ENCODE measurements at regions not wholly inside any gene's neighbourhood (a gene's known extent, or its start where the extent isn't known, plus 50 kb on each side); places are given as distances from the start of the nearest gene placed in this dataset.

- DNase-seq: no peak
Observed at GRCh38 chr18:27491772-27492171, 306.7 kb upstream of the CHST9 start.

GRCh38 chr18:27483276-27483675, 298.2 kb upstream of the CHST9 start:
- H3K9me3 Mint-ChIP-seq: no peaks in the 10 kb centered on the region
- H3K4me3 Mint-ChIP-seq: no peak overlapping the region
- H3K36me3 Mint-ChIP-seq (ENCODE audit: low read depth): no peaks in the 10 kb centered on the region
- peak overlapping the region; percentile 87 for H3K27ac Mint-ChIP-seq
- H3K27me3 Mint-ChIP-seq (ENCODE audit: low read depth, poor library complexity): no peaks in the 10 kb centered on the region
- no peak for DNase-seq
- peaks cover 13% of the 10 kb centered on the region for H3K4me1 Mint-ChIP-seq
- no peak for TF ChIP-seq CTCF (IDR thresholded peaks at IDR 0.05)

More at GRCh38 chr18:27491772-27492171, 306.7 kb upstream of the CHST9 start:
- H3K27ac Mint-ChIP-seq: peak overlapping the region; percentile 30
- H3K27me3 Mint-ChIP-seq (ENCODE audit: low read depth, poor library complexity): no peaks in the 10 kb centered on the region
- no peaks in the 10 kb centered on the region for H3K4me1 Mint-ChIP-seq
- H3K36me3 Mint-ChIP-seq (ENCODE audit: low read depth): no peaks in the 10 kb centered on the region
- H3K4me3 Mint-ChIP-seq: no peak overlapping the region
- H3K9me3 Mint-ChIP-seq: no peaks in the 10 kb centered on the region
- no peak for TF ChIP-seq CTCF (IDR thresholded peaks at IDR 0.05)

GRCh38 chr18:27478459-27478858, 293.4 kb upstream of the CHST9 start:
- Mint-ChIP-seq H3K4me1 (peaks cover 10% of the 10 kb centered on the region), H3K9me3 (no peaks in the 10 kb centered on the region), H3K27ac (no peak overlapping the region), H3K27me3 (ENCODE audit: low read depth, poor library complexity) (no peaks in the 10 kb centered on the region), H3K4me3 (no peak overlapping the region), H3K36me3 (ENCODE audit: low read depth) (no peaks in the 10 kb centered on the region)
- TF ChIP-seq CTCF (IDR thresholded peaks at IDR 0.05): no peak
- no peak for DNase-seq

DNA sequence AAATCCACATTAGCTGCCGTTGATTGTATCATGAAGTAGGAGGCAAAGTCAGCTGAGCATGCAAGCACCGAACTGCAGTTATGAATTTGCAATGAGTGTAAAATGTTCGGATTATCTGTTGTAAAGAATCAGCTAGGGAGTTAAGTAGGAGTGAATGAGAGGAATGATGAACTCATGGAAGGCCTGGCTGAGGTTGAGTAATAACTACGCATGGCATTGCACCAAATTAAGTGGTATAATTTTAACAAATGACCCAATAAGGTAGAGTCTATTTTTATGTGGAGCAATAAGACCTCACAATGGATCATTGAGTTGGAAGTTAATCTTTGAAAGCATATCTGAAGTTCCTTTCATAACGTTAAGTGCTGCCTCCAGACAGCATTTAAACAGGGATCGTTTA, 288.2 kb upstream of the CHST9 start:
- Mint-ChIP-seq H3K9me3 (no peaks in the 10 kb centered on the region), H3K27me3 (ENCODE audit: low read depth, poor library complexity) (no peaks in the 10 kb centered on the region), H3K36me3 (ENCODE audit: low read depth) (no peaks in the 10 kb centered on the region), H3K27ac (no peak overlapping the region), H3K4me1 (no peaks in the 10 kb centered on the region), H3K4me3 (no peak overlapping the region)
- DNase-seq: no peak
- no peak for TF ChIP-seq CTCF (IDR thresholded peaks at IDR 0.05)

DNA sequence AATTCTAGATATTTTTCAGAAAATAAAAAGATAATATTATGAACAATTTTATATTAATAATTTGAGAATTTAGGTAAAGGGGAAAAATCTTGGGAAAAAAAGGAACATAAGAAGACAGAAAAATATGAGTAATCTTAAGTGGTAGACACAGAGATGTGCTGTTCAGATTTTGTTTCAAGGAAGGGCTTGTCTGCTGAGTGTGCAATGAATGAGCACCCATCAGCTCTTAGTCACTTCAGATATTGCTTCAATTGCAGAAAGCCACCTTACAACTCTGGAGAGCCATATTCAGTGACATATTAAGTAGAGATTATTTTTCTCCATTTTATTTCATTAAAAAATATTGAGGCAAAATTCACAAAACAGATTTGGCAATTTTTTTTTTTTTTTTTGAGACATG, 282.0 kb upstream of the CHST9 start:
- no peak for TF ChIP-seq CTCF (IDR thresholded peaks at IDR 0.05)
- H3K9me3 Mint-ChIP-seq: no peaks in the 10 kb centered on the region
- H3K27me3 Mint-ChIP-seq (ENCODE audit: low read depth, poor library complexity): no peaks in the 10 kb centered on the region
- H3K4me1 Mint-ChIP-seq: no peaks in the 10 kb centered on the region
- no peak overlapping the region for H3K27ac Mint-ChIP-seq
- no peak overlapping the region for H3K4me3 Mint-ChIP-seq
- H3K36me3 Mint-ChIP-seq (ENCODE audit: low read depth): no peaks in the 10 kb centered on the region
- DNase-seq: no peak

- TF ChIP-seq CTCF (IDR thresholded peaks at IDR 0.05): no peak
- no peaks in the 10 kb centered on the region for H3K9me3 Mint-ChIP-seq
- H3K4me1 Mint-ChIP-seq: no peaks in the 10 kb centered on the region
- H3K36me3 Mint-ChIP-seq (ENCODE audit: low read depth): no peaks in the 10 kb centered on the region
- H3K4me3 Mint-ChIP-seq: no peak overlapping the region
- no peak overlapping the region for H3K27ac Mint-ChIP-seq
- H3K27me3 Mint-ChIP-seq (ENCODE audit: low read depth, poor library complexity): peaks cover 4% of the 10 kb centered on the region
- DNase-seq: no peak
Observed at GRCh38 chr18:27461957-27462356, 276.8 kb upstream of the CHST9 start.

All from nephron progenitor cell (in vitro differentiated cells).